ENCODE measurements at regions not wholly inside any gene's neighbourhood (a gene's known extent, or its start where the extent isn't known, plus 50 kb on each side); places are given as distances from the start of the nearest gene placed in this dataset.
"Not testable (repeated sequence)": the region's sequence is repeated elsewhere in the genome, so short reads cannot be mapped to it uniquely, and the experiment has no call there.

DNA sequence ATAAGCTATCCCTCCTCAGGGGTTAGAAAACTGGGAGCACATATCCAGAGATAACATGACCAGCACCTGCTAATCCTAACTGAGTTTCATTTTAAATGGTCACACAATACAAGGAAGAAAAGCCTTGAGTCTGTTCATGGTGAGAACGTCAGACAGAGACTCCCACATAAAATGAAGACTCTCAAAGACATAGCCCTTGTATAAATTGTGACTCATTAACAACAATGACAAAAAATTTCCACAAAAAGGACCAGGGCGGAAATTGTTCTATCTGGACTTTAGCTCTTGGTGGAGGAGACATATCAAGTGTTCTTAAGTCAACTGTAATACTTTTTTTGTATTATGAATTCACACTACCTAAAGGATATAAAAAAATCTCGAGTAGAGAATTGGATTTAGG is 313.7 kb upstream of the DCN start:
- DNase-seq = no peak

DNA sequence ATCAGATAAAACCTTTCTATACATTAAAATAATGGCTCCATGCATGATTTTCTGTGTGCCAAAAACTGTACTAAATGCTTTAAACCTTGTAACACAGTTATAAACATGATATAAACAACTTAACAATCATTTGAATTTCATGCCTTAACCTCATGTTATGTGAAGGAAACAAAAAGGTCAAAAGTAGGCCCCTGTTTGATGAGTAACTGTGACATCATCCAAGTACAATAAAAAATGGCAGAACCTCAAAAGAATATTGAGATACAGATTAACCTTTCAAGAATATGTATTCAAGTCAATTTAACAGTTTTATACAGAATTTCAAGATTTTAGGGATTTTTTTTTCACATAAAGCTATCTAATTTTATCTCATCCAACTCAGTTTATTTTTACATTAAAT is 310.7 kb upstream of the DCN start:
- no peak for DNase-seq

DNA sequence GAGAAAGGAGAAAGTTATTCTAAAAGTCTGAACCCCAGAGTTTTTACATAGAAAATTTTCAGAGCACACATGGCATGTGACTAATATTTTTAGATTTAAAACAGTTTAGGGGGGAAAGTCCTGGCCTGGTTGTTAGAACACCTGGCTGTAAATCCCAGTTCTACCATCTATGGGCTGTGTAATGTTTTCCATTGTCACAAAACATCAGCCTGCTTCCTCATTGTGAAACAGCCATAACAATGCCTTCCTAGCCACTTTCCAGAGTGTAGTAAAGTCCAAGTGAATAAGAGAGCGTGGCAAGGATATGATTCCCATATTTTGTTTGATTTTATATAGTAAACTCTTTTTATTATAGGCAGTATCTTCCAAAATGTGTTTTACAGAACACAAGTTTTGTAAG is 310.0 kb upstream of the DCN start:
- no peak for DNase-seq

DNA sequence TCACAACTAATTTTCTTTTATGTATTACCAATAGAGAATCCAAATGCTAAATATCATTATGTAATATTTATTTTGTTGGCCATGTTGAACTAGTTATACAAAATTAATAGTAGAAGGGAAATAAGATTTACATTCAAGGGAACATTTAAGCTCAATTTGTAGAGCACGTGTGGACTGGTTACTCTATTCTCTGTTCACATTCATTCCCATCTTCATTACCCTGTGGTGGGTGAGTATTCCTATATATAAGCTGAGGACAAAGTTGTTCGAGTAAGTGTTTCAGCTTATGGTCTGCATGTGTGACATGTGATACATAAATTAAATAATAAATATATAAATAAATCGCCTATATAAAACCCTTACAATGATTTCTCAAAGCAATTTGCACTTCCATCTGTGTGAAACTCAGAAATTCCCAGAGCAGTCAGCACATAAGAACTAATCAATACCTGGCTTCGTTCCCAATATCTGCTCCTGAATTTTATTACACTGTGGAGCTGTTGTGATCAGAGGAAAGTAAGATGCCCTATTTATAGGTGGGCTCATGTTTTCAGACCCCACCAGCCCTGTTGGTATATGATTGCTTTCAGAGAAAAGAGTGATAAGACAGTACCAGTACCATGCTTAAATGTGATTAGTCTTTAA is 308.2 kb upstream of the DCN start:
- no peak for DNase-seq

DNA sequence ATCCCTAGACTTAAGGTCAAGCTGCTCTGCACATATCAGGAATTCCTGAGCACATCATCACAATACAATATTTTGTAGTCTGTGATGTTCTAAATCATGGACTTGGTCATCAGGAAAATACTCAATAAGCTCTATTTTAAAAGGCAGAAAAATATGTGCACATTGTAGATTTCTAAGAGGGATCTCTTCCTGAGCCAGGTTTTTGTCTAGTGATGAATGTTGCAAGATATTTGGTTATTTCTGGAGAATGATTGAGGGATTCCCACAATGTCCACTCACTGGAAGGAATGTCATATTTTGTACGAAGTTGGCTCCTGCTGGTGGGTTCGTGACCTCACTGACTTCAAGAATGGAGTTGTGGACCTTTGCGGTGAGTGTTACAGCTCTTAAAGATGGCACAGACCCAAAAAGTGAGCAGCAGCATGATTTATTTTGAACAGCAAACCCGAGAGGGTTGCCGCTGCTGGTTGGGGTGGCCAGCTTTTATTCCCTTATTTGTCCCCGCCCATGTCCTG is 300.9 kb upstream of the DCN start:
- DNase-seq = no peak

DNA sequence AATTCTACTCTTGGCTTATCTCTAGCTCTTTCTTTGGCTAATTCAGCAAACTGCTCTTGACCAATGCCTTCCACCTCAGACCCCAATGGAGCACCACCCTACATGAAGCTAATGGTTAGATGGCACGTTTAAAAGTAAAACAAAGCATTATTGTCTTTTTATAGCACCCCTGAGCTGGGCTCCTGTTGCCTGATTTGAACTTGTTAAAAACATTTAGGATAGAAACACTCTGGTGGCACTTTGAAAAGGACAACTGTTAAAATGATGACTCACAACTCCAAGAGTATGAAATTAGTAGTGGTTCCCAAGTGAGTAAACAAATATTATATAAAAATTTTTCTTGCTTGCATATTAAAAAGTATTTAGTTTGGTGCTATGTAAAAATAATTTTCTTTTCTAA is 299.6 kb upstream of the DCN start:
- DNase-seq = no peak

DNA sequence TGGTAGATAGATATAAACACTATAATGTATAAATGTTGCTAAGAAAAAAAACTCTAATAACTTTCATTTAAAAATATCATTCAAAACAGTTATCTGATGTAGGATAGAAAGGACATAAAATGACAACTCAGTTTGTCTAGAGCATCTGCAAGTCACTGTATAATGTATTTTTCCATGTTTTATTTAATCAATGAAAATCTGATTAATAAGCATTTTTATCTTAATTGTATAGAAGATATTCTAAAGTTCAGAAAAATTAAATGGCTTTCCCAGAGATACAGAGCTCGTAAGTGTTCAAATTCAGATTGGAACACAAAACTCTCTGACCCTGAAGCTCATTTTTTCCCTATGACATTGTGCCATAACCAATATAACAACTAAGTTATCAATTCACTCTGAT is 295.9 kb upstream of the DCN start:
- no peak for DNase-seq

DNA sequence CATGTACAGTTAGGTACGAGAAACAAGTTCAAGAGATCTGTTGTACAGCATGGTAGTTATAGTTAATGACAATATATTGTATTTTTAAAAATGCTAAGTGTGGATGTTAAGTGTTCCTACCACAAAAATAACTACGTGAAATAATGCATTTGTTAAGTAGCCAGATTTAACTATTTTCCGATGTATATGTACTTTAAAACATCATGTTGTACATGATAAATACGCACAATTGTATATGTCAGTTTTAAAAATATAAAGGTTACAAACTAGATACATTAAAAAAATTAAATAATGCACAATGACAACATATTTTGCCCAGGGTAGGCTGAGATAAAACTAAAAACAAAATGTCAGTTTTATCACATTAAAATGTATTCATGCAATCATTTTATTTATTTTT is 285.1 kb upstream of the DCN start:
- DNase-seq = no peak

DNA sequence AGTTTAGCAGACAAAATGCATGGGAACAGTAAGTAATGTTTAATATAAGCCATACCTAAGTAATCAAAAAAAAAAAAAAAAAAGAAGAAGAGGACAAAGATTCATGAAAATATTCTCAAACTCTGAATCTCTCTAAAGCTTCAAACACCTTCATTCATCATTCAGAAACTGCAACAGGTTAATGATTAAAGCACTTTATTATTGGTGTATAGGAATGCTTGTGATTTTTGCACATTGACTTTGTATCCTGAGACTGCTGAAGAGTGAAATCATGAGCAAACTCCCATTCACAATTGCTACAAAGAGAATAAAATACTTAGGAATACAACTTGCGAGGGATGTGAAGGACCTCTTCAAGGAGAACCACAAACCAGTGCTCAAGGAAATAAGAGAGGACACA is 278.4 kb upstream of the DCN start:
- no peak for DNase-seq

DNA sequence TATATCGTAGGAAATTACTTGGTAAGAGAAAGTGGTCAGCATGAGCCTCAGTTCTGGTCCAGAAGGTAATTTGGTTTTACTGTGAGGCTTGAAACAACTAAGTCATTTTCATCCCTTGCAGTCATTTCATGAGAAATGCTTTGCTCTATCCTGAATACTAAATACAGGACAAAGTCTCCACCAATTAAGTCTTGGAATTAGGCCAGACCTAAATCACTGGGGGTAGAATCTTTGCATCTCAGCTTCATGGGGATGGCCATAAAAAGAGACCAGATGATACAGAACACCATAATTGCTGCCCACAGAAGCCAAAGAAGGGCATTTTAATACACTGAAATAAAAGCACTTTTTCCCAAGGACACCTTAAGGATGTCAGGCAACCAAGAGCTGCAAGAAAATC is 277.9 kb upstream of the DCN start:
- no peak for DNase-seq

DNA sequence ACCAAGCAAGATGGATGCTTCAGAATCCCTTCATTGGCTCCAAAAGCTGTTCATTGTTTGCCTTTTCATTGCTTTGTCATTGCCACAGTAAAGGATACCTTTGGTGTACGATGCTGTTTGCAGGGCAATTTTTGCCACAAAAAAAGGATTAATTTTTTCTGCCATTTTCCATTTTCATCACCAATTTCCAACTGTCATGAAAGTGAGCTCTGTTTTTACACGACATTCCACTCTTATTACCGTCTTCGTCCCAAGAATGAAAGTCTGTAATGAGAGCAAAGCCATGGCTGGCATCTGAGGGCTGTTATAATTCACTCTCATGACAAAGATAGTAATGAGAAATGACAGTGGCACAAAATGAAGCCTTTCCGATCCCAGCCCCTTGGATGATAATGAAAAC is 272.7 kb upstream of the DCN start:
- DNase-seq = no peak

DNA sequence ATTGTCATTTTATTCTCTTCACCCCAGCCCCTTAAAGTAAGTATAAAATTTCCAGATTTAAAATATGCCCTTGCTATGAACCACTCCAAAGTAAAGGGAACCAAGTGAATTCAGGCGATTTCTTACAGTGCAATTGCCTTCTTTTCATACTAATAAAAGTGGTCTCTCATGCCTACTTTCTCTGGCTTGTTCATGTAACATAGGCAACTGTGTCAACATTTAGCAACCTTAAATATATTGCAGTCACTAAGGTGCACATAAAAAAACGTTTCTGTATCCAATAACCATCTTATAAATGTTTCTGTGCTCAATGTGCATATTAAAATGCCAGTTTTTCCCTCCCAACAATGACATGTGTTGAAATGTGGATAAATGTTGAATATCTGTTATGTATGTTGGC is 271.6 kb upstream of the DCN start:
- DNase-seq = no peak

DNA sequence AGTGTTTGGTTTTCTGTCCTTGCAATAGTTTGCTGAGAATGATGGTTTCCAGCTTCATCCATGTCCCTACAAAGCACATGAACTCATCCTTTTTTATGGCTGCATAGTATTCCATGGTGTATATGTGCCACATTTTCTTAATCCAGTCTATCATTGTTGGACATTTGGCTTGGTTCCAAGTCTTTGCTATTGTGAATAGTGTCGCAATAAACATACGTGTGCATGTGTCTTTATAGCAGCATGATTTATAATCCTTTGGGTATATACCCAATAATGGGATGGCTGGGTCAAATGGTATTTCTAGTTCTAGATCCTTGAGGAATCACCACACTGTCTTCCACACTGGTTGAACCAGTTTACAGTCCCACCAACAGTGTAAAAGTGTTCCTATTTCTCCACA is 269.8 kb upstream of the DCN start:
- not testable (repeated sequence) for DNase-seq

DNA sequence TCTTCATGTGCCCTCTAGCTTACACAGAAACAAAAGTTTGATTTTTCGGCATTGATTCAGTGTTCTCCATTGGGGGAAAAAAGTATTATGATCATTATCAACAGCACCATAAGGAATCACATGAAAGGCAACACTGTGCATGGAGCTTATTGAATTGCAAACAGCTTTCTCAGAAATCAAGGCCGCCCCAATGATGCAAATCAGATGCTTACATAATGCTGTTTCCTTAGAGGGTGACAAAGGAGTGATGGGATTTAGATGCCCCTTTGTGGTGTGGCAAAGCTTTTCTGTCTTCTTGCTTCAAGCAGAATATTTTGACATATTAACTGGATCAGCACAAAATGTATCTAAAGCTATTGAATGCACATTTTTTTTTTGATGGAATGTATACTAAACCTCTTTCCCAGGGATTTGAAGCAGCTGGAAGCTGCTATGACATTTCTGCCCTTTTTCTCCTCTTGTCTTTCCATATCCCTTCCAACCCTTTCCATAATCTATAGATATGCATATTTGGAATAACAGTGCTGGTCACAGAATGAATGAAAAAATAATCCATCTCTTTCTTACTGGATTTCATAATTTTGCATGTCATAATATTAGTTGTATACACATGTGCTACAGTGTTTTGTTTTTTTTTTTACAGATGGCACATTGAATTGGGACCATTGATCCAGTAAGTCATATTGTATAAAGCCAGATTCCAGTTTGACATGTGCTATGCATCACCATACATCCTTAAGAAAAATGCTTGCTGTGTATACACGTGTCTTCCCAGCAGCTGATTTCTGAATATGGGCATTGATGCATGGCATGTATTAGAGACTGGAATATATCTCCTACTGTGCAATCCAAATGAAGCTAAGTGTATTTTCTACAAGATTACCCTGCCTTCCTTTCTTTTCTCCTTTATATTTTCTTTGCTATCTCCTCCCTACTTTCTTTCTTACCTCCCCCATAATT is 259.7 kb upstream of the DCN start:
- DNase-seq = no peak

DNA sequence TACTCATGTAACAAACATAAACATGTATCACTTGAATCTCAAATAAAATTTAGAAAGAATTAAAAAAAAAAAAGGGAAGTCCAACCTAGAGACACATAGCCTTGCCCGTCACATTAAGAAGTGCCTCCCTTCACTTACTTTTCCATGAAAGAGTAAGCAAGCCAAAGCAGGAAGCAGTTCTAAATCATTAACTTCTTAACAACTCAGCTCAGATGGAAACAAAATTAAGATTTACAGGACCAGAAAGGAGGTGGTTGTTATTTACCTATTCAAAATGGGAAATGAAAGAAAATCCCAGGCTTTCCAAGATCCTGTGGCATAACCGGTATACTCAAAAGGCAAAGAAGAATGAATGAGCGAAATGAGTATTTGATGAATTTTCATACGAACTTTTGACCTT is 258.6 kb upstream of the DCN start:
- DNase-seq = no peak

DNA sequence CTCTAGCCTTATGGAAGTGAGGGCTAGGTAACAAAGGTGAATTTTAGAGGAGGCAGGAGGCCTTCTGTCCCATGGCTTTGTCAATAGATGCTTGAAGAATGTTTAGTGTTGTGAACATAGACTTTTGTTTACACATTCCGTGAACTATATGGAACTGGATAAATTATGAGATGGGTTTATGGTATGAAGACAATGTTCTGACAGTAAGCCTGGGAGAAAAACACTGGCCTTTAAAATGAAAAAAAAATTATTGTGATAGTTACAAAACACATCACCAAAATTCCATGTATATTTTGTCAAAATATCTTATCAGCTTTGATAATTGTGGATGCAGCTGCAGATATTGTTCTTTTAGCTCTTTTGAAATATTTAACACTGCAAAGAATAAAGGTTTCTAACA is 251.5 kb upstream of the DCN start:
- DNase-seq = no peak

DNA sequence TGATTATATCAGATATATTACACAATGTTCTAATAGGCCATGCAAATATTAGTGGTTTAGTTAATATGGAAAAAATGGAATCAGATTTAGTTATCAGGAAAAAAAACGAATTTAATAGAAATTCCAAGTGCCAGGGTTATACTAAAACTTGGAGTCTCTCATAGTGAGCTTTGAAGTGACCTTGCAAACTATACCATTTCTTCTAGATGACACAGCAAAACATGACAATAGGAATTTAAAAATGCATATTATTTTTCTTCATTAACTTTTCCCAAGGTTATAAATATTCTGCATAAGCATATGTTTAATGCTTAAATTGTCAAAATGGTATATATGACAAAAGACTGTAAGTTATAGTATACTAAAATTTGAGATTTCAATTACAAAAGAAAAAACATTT is 250.1 kb upstream of the DCN start:
- no peak for DNase-seq

DNA sequence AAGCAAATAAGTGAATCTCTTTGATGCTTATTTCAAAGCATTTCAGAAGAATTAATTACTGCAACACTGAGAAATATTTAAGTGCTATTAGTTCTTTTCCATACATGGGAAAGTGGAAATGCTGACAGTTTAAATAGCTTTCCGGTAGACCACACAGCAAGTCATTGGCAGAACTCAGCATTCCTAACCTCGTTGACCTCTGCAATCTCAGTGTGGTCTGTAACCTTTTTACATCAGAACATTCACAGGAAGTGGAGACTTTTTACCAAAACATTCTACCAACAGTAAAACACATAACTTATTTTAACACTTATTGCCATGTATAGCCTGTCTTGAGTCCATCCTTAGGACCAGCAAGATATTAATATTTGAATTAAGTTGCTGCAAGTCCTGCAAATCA is 249.5 kb upstream of the DCN start:
- no peak for DNase-seq

DNA sequence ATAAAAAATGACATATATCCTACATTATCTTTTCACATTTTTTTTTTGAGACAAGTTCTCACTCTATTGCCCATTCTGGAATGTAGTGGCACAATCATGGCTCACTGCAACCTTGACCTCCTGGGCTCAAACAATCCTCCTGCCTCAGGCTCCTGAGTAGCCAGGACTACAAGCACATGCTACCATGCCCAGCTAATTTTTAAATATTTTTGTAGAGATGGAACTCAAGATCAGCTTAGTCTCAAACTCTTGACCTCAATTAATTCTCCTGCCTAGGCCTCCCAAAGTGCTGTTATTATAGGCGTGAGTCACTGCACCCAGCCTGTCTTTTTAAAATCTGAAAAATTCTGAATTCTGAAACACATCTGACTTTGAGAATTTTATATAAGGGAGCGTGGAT is 241.9 kb upstream of the DCN start:
- DNase-seq = no peak

DNA sequence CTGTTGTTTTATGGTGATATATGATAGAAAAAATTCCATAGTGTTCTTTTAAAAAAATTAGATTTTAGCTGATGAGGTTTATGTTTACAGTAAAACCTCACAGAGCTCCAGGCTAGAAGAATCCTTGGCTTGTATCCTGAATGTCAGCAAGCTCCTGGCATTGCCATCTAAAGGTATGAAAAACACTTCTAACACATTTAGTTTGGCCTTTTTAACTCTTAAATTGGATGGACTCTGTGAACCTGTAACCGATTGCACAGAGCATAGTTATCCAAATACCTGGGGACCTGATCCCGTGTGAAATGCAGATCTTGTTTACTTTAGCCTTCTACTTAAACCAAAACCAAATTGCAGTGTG is 241.1 kb upstream of the DCN start:
- DNase-seq = no peak

DNA sequence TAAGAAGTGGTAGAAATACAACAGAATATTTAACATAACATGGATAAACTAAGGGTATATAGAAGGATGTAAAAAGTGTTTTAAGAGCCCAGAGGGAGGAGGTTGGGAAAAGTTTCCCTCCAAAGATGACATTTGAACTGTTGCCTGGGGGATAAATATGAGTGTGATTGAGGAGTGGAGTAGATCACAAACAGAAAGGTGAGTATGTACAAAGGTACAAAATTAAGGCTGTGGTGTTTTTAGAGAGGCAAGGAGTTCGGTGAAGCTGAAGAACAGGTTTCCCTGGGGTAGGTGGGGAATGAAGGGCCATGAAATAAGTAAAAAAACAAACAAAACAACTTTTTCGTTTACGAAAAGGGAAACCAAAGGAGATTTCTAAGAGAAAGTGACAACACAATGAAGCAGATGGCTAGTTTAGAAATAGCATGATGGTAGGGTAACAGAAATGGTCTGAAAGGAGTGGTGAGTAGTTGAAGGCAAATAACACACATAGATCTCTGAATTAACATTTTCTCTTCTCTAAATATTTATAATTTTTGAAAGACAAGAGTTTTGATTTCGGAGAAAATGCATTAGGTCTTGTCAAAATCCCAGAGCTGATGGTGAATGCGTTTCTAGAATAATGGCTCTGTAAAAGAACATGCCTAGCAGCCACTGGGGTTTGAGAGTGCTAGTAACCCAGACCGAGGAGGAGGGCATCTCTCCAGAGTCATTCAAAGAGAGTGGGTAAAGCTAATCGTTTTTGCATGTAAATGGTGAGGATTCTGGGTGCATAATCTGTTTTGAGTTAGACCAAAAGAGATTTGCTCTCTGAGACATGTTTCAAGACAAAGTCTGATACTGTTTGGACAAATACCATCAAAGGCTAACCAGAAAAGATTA is 240.4 kb upstream of the DCN start:
- DNase-seq = no peak

DNA sequence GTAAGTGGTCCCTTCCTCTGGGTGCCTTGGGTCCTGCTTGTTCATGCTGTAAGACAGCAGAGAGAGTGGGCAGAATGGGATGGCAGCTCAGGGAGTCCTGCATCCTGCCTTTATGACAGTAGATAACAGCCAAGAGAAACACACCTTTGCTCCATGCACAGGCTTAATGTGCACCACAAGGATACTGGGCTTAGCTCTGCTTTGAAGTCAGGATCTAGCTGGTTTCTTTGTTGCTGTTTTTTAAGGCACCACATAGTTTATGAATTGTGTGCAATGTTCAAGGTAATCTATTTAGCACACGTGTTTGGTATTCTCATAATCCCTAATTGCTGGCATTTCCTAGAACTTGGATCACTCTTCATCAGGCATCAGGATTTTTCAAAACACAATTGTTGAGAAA is 239.5 kb upstream of the DCN start:
- no peak for DNase-seq

DNA sequence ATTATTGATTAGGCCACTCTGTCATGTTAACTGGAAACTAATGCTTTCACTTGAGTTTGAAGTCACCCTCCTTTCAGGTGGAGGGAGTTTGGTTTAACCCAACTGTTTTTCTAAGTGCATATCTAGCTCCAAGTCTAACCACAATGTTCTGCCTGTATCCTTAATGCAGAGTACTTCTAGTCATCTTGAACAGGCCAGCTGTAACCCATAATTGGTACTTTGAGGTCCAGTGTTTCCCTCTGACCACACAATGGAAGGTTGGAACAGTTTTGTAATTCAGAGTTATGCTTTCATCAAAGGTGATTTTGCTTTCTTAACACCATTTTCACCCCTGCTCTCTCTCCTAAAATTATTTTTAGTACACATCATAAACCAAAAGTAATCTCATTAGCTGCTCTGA is 237.2 kb upstream of the DCN start:
- DNase-seq = no peak
